ENCODE measurements at regions not wholly inside any gene's neighbourhood (a gene's known extent, or its start where the extent isn't known, plus 50 kb on each side); places are given as distances from the start of the nearest gene placed in this dataset.

DNA sequence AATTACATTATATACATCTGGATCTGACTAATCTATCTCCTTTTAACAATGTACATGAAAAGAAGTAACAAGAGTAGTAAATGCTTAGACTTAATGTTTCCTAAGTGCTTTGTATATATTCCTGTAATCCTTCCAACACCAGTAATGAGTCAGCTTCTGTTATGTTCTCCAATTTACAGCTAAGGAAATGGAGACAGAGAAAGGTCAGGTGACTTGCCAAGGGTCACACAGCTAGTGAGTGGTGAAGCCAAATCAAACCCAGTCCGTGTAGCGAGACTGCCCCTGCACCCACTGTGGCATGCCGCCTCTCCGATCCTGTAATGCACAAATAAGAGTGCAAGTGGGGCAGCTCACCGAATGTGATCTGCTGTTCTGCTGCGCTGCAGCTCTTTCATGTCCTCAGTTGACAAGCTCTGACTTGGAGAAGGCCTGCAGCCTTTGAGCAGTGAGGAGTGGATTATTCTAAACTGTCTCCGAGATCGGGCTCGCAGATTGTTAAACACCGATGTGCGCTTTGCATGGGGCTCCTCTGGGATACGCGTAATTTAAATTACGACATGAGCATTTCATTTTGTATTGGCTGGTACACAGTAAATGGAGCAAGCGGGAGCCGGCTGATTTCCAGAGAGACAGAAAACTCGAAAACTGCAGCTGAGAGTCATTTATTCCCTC lies 65.1 kb upstream of the KTN1 start:
- no peak for TF ChIP-seq CTCF (IDR thresholded peaks at IDR 0.05; ENCODE audit: insufficient read depth, low read depth, low read length, missing control alignments)
- no peak overlapping the region for H3K4me3 ChIP-seq (ENCODE audit: low read length)
- peak; percentile 58 for DNase-seq (ENCODE audit: low read depth)

- no peak for DNase-seq (ENCODE audit: low read depth)
- no peak for TF ChIP-seq CTCF (IDR thresholded peaks at IDR 0.05; ENCODE audit: insufficient read depth, low read depth, low read length, missing control alignments)
- H3K4me3 ChIP-seq (ENCODE audit: low read length): no peak overlapping the region
These were observed 63.2 kb upstream of the KTN1 start for GRCh38 chr14:55516776-55517175.

DNA sequence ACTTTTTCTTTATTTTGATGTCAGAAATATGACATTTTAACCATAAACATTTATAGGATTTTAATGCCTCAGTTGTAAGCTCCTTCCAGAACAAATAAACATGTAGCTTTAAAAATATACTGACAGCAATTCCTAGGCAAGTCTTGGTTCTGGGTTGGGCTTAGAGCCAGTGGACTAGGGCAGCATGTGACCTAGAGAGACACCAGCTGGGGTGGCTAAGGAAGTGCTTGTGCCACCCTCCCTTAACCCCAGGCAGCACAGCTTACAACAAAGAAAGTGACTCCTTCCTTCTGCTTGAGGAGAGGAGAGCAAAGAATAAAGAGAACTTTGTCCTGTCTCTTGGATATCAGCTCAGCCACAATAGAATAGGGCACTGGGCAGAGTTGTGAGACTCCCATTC lies 61.6 kb upstream of the KTN1 start:
- TF ChIP-seq CTCF (IDR thresholded peaks at IDR 0.05; ENCODE audit: insufficient read depth, low read depth, low read length, missing control alignments): no peak
- H3K4me3 ChIP-seq (ENCODE audit: low read length): no peak overlapping the region
- no peak for DNase-seq (ENCODE audit: low read depth)

DNA sequence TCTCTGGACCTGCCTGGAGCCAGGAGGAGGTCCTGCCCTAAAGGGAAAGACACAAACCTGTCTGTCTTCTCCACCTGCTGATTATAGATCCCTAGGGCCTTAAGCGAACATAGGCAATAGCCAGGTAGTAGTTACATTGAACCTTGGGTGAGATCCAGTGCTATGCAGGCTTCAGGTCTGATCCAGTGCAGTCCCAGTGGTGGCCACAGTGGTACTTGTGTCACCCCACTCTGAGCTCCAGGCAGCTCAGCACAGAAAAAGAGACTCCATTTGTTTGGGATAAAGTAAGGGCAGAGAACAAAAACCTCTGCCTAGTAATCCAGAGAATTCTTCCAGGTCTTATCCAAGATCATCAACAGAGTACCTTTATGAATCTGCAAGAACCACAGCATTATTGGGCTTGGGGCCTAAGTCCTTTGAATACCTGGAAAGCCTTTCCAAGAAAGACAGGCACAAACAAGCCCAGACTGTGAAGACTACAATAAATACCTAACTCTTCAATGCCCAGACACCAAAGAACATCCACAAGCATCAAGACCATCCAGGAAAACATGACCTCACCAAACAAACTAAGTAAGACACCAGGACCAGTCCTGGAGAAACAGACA lies 60.4 kb upstream of the KTN1 start:
- peak; percentile 58 for DNase-seq (ENCODE audit: low read depth)
- no peak overlapping the region for H3K4me3 ChIP-seq (ENCODE audit: low read length)
- TF ChIP-seq CTCF (IDR thresholded peaks at IDR 0.05; ENCODE audit: insufficient read depth, low read depth, low read length, missing control alignments): peak; percentile 35

- DNase-seq (ENCODE audit: low read depth): no peak
- no peak for TF ChIP-seq CTCF (IDR thresholded peaks at IDR 0.05; ENCODE audit: insufficient read depth, low read depth, low read length, missing control alignments)
- H3K4me3 ChIP-seq (ENCODE audit: low read length): no peak overlapping the region
These were observed 56.7 kb upstream of the KTN1 start for GRCh38 chr14:55523321-55523720.

Data from epithelial cell of esophagus (primary cell).